ENCODE measurements at regions not wholly inside any gene's neighbourhood (a gene's known extent, or its start where the extent isn't known, plus 50 kb on each side); places are given as distances from the start of the nearest gene placed in this dataset.

GRCh38 chr2:152245653-152246052, 70.1 kb upstream of the STAM2 start:
- Histone ChIP-seq H2AFZ (ENCODE audit: low read depth, low read length) (no peak overlapping the region), H3K4me2 (ENCODE audit: low read length) (no peak overlapping the region), H4K20me1 (ENCODE audit: insufficient read depth, low read length) (no peaks in the 10 kb centered on the region), H3K36me3 (ENCODE audit: insufficient read depth, low read length) (no peaks in the 10 kb centered on the region), H3K27ac (ENCODE audit: low read depth, low read length) (no peak overlapping the region), H3K4me3 (ENCODE audit: insufficient read depth, low read depth, low read length) (no peak overlapping the region), H3K79me2 (ENCODE audit: insufficient read depth, low read length) (no peaks in the 10 kb centered on the region), H3K4me1 (ENCODE audit: insufficient read depth, low read length) (no peaks in the 10 kb centered on the region), H3K9ac (ENCODE audit: low read length) (no peak overlapping the region), H3K9me3 (ENCODE audit: insufficient read depth, low read depth, low read length) (no peaks in the 10 kb centered on the region), H3K27me3 (ENCODE audit: insufficient read depth, low read length) (no peaks in the 10 kb centered on the region)
- TF ChIP-seq EZH2 (IDR thresholded peaks at IDR 0.05; ENCODE audit: insufficient read depth, low read length) (no peak), CTCF (IDR thresholded peaks at IDR 0.05; ENCODE audit: insufficient read depth, low read depth, low read length) (no peak)
- FAIRE-seq (no peak), DNase-seq (ENCODE audit: low read depth) (no peak)
- Mint-ChIP-seq H3K27ac (ENCODE audit: unreplicated experiment) (no peak overlapping the region), H3K27me3 (ENCODE audit: low read depth, unreplicated experiment) (peaks cover 5% of the 10 kb centered on the region), H3K9me3 (ENCODE audit: unreplicated experiment) (peaks cover 1% of the 10 kb centered on the region), H3K36me3 (ENCODE audit: low read depth, unreplicated experiment) (no peaks in the 10 kb centered on the region), H3K4me3 (ENCODE audit: unreplicated experiment) (no peak overlapping the region), H3K4me1 (ENCODE audit: low read depth, unreplicated experiment) (peaks cover 9% of the 10 kb centered on the region)

DNA sequence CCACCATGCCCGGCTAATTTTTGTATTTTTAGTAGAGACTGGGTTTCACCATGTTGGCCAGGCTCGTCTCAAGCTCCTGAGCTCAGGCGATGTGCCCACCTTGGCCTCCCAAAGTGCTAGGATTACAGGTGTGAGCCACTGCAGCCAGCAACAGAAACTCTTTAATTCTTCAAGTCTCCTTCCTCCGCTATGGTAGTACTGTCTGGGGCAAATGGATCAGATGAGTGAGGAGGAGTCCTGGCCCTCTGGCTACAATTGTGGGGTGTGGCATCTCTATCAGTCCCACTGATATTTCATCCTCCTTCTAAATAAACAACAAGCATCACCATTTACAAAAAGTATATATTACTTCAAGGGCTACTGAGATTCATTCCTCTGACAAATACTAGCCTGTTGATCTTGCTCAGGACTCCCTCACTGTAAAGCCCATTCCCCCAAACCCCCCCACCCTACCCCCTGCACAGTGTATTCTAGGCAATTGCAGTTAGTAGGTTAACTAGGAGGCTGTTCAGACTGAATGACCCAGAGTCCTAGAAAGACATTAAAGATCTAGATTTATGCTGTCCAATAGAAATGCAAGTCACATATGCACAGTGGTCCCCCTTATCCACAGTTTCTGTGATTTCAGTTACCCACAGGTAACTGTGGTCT, 71.2 kb upstream of the STAM2 start:
- DNase-seq (ENCODE audit: low read depth) (no peak), FAIRE-seq (no peak)
- Histone ChIP-seq H3K36me3 (ENCODE audit: insufficient read depth, low read length) (no peaks in the 10 kb centered on the region), H3K4me1 (ENCODE audit: insufficient read depth, low read length) (no peaks in the 10 kb centered on the region), H3K9ac (ENCODE audit: low read length) (no peak overlapping the region), H3K79me2 (ENCODE audit: insufficient read depth, low read length) (no peaks in the 10 kb centered on the region), H3K9me3 (ENCODE audit: insufficient read depth, low read depth, low read length) (no peaks in the 10 kb centered on the region), H2AFZ (ENCODE audit: low read depth, low read length) (no peak overlapping the region), H4K20me1 (ENCODE audit: insufficient read depth, low read length) (no peaks in the 10 kb centered on the region), H3K27ac (ENCODE audit: low read depth, low read length) (no peak overlapping the region), H3K4me2 (ENCODE audit: low read length) (peak overlapping the region; percentile 9), H3K4me3 (ENCODE audit: insufficient read depth, low read depth, low read length) (no peak overlapping the region), H3K27me3 (ENCODE audit: insufficient read depth, low read length) (no peaks in the 10 kb centered on the region)
- peaks cover 9% of the 10 kb centered on the region for H3K27me3 Mint-ChIP-seq (ENCODE audit: low read depth, unreplicated experiment)
- no peaks in the 10 kb centered on the region for H3K9me3 Mint-ChIP-seq (ENCODE audit: unreplicated experiment)
- H3K27ac Mint-ChIP-seq (ENCODE audit: unreplicated experiment): no peak overlapping the region
- no peak overlapping the region for H3K4me3 Mint-ChIP-seq (ENCODE audit: unreplicated experiment)
- H3K4me1 Mint-ChIP-seq (ENCODE audit: low read depth, unreplicated experiment): peaks cover 9% of the 10 kb centered on the region
- no peak for TF ChIP-seq CTCF (IDR thresholded peaks at IDR 0.05; ENCODE audit: insufficient read depth, low read depth, low read length)
- TF ChIP-seq EZH2 (IDR thresholded peaks at IDR 0.05; ENCODE audit: insufficient read depth, low read length): no peak
- no peaks in the 10 kb centered on the region for H3K36me3 Mint-ChIP-seq (ENCODE audit: low read depth, unreplicated experiment)

DNA sequence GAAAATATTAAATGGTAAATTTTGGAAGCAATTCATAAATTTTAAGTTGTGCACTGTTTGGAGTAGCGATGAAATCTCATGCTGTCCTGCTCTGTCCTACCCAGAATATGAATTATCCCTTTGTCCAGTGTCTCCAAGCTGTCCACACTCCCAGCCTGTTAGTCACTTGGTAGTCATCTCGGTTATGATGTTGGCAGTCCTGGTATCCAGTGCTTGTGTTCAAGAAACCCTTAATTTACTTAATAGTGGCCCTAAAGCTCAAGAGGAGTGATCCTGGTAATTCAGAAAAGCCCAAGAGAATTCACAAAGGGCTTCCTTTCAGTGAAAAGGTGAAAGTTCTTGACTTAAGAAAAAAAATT, 71.8 kb upstream of the STAM2 start:
- H3K36me3 ChIP-seq (ENCODE audit: insufficient read depth, low read length): no peaks in the 10 kb centered on the region
- peak overlapping the region; percentile 9 for H3K4me2 ChIP-seq (ENCODE audit: low read length)
- H4K20me1 ChIP-seq (ENCODE audit: insufficient read depth, low read length): no peaks in the 10 kb centered on the region
- Mint-ChIP-seq H3K36me3 (ENCODE audit: low read depth, unreplicated experiment) (no peaks in the 10 kb centered on the region), H3K4me3 (ENCODE audit: unreplicated experiment) (no peak overlapping the region), H3K27ac (ENCODE audit: unreplicated experiment) (no peak overlapping the region), H3K27me3 (ENCODE audit: low read depth, unreplicated experiment) (peaks cover 12% of the 10 kb centered on the region), H3K4me1 (ENCODE audit: low read depth, unreplicated experiment) (peaks cover 9% of the 10 kb centered on the region), H3K9me3 (ENCODE audit: unreplicated experiment) (no peaks in the 10 kb centered on the region)
- peak; percentile 52 for DNase-seq (ENCODE audit: low read depth)
- H3K79me2 ChIP-seq (ENCODE audit: insufficient read depth, low read length): no peaks in the 10 kb centered on the region
- H3K9ac ChIP-seq (ENCODE audit: low read length): no peak overlapping the region
- H3K27me3 ChIP-seq (ENCODE audit: insufficient read depth, low read length): no peaks in the 10 kb centered on the region
- peak; percentile 87 for FAIRE-seq
- no peaks in the 10 kb centered on the region for H3K9me3 ChIP-seq (ENCODE audit: insufficient read depth, low read depth, low read length)
- no peaks in the 10 kb centered on the region for H3K4me1 ChIP-seq (ENCODE audit: insufficient read depth, low read length)
- TF ChIP-seq CTCF (IDR thresholded peaks at IDR 0.05; ENCODE audit: insufficient read depth, low read depth, low read length) (no peak), EZH2 (IDR thresholded peaks at IDR 0.05; ENCODE audit: insufficient read depth, low read length) (no peak)
- no peak overlapping the region for H3K27ac ChIP-seq (ENCODE audit: low read depth, low read length)
- H2AFZ ChIP-seq (ENCODE audit: low read depth, low read length): no peak overlapping the region
- H3K4me3 ChIP-seq (ENCODE audit: insufficient read depth, low read depth, low read length): no peak overlapping the region

Measured in astrocyte (in vitro differentiated cells and primary cell).